Right renal cortex interstitium (tissue), 3 donors: ENCODE measurements at regions not wholly inside any gene's neighbourhood (a gene's known extent, or its start where the extent isn't known, plus 50 kb on each side); places are given as distances from the start of the nearest gene placed in this dataset.

Experiments used
- DNase-seq, 3 donors: peaks; one replicate each; pipeline ENCODE4 v3.0.0-alpha.2; 2013; ENCODE audit warnings: low read depth in 3 of 3, low spot score in 2 of 3

DNA sequence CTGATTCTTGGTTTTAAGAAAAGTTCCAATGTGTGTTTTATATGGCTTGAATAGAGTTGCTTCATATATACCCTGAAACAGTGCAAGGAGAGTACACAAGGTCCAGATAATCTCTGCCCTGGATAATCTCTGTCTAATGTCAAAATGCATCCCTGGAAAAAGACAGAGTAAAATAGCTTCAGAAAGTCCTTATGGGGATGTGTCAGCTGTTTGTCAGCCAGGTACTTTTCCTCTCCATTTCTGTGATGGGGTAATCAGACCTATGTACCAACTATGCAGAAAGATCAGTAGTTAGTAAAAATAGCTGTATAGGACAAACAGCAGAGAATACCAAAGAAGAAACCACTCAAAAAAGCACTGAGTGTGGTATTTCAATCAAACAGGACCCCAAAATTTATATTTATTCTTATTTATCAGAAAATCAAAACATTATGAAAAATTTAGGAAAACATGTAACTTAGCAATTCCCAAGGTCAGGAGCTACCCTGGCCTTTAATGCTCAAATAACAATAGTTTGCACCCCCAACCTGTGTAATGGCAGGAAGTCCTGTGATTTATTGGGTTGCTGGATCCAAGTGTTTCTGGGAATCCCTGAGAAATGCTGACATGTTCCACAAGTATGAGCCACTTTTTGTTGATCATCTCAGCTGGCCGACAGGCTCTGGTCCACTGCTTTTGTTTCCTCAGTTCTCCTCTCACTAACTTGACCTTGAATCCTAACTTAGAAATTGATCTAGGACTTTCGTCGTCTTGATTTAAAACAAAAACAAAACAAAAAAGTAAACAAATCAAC is 69.6 kb downstream of the MDH1 start:
- no peak for DNase-seq

DNA sequence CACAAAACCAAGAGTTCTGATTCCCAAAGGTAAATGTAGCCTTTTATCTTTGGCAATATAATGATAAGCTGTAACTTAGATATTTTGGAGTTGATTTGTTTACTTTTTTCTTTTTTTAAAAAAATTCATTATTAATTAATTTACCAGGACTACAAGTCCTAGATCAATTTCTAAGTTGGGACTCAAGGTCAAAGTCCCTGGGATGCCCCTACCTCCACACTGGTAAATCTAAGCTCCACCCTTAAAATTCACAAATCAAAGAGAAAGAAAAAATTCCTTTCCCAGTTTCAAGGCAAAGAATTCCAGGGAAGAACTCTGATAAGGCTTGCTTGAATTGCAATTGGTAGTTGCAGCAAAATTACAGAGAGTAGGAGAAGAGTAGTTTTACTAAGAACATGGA is 71.3 kb downstream of the MDH1 start:
- no peak for DNase-seq

DNA sequence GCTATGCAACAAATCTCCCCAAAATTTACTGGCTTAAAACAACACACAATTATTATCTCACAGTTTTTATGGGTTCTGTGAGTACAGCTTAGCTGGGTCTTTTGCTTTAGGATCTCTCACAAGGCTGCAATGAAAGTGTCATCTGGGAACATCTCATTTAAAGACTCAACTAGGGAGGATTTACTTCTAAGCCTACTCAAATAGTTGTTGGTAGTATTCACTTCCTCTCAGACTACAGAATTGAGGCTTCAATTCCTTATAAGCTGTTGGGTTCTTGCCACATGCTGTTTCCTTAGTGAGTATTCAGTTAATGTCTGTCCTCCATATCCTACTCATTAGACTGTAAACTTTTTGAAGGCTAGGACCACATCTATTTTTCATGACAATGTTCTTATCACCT is 72.3 kb downstream of the MDH1 start:
- no peak for DNase-seq

DNA sequence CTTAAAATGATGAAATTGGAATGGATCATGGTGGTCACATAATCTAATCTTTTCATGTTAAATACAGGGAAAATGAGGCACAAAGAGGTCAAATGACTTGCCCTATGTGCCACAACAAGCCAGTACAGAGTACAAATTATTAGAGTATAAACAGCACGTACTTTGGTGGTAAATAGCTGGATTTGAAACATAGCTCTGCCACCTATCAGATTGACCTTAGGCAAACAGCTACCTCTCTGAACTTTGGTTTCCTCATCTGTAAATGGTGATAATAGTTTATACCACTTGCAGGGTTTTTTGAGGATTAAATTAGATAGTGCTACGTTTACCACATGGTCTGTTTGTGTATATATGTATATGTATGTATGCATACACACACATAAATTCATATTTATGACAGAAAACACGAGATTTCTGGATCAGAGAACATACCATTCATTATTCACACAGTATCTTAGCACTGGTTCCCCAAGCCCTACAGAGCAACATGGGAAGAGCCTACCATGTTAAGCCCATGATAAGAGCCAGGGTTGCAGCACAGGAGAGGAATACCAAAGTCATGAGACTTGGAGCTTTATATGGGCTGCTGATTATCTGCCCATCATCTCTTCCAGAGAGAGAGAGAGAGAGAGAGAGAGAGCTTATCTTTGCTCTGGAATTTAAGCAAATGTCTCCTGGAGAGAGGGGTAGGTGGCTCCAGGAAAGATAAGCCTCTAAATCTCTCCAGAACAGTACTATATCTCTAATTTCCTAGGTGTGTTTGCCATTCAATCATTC is 73.5 kb downstream of the MDH1 start:
- DNase-seq = no peak

DNA sequence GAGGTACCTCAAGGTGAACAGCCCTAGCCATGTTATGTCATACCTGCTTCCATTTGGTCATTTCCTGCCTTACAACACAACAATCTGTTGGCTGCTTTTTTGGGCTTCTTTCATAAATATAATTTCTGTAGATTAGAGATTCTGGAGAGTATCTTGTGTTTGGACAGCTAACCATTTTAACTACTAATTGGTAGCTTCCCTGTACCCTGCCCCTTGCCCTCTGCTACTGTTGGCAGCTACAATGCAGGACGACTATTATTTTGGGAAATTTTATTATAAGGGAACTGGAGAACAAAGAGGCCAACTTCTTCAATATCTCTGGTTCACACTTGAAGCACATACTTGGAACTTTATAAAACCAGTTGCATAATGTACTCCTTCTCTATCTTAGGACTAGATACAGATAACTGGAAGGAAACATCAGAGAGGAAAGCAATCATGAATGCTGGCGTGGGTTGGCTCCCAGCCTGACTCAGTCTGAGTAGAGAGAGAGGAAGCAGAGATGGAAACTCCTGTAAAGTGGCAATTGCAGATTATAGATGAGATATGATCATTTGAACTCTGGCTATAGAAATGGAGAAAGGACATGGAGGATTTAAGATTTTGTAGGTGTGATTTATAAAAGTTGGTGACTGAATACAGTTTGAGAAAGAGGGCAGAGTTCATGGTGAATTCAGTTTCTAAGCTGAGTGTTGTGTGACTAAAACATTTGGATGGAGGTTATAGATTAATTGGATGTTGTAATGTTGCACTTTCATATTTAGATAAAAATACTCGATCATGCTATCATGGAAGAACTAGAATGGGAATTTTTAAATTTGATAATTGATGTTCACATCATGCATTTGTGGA is 74.5 kb downstream of the MDH1 start:
- DNase-seq = no peak

DNA sequence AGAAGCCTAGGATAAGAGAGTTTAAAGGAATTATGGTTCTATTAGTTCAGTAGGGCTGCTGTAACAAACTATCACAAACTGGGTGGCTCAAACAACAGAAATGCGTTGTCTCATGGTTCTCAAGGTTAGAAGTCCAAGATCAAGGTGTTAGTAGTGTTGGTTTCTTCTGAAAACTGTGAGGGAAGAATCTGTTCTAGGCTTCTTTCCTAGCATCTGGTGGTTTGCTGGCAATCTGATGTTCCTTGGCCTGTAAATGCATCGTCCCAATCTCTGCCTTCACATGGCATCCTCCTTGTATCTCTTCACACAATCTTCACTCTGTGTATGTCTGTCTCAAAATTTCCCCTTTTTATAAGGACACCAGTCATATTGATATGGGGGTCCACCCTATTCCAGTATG is 76.3 kb downstream of the MDH1 start:
- DNase-seq = no peak

DNA sequence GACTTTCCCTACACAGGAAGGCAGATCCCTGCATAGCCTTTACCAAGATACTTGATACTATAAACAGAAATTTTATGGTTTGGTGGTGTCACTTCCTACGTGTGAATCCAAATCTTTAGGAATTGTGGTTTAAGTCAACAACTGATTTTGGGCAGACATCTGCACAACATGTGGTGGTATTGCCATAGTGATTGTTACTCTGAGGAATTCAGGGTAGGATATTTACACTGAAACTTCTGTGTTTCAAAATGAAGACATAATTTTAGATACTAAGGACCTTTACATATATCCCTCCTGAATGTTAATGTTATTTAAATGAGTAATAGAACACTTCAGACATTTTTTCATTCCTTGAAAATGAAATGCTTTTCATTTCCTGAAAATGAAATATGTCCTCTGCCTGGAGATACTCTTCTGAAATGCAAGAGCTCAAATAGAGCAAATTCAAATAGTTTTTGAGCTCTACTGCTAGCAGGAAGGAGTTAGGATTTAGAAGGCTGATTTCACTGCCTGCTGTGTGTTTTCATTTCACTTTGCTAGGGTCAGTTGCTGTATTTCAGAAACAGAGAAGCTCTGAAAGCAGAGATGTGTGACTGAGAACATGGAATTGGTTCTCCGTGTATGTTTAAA is 77.2 kb downstream of the MDH1 start:
- DNase-seq = no peak

DNA sequence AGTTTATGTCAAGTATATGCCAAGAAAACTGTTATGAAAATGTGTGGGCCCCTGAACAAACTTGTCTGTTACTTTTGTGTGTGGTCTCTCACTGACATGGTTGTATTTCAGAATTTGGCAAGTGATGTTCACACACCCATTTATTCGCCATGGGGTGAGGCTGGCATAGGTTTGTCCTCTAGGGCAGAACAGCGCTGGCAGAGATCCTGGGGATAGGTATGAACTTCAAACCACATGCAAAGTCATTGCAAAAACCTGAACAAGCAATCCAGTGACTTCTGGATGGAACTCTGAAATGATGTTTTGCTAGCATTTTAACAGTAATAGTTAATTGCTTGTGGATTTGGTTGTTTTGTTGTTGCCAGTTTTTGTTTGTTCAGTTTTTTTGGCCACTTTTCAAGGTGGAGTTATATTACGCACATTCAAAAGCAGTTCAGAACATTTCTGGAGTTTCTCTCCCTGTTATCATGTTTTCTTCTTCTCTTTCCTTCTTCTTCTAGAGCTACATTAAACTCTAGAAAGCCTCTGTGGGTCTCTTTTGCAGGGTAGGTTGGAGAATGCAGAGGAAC is 78.5 kb downstream of the MDH1 start:
- DNase-seq = no peak

DNA sequence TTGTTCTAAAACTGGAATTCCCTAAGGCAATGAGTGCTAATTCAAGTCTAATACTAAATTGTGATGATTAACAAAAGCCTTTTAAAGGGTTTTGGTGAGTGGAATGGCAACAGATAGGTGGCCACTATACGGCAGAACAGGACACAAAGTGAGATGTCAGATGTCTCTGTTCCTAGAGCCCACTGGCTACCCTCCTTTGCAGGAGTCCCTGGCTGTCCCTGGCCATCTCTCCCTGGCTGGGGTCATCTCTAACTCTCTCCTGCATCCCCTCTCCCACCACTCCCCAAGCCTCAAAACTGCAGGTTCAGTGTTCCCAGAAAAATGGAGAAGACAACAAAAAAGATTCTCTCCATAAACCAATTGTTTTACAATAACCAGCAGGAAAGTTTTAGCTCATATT is 79.2 kb downstream of the MDH1 start:
- no peak for DNase-seq

DNA sequence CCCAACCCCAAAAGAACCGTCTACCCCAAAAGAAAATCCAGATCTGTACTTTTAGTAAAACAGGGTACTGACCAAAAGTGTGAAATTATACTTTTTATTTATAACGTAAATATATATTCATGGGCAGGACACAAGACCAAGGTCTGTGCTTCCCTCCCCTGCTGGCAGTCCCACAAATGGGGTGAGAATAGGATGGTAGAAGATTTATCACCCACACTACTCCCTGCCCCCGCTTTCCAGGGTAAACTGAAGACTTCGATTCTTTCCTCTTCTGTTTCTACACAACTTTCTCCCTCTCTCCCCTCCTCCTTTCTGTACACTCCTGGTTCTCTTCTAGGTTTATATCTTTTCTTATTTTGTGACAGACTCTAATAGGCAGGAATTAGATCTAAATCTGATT is 79.7 kb downstream of the MDH1 start:
- no peak for DNase-seq

DNA sequence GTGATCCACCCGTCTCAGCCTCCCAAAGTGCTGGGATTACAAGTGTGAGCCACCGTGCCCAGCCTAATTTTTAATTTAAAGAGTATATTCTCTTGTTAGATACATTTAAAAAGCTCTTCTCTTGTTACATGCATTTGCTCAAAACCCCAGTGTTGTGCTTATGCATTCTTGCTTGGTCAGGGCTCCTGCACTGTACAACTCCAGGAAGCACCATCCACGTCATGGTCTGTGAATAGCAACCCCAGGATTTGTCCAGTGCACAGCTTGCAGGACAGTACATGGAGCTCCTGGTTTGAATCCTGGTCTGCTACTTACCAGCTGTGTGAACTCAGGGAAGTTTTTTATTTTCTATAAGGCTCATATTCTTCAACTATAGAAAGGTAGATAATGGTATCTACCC is 80.8 kb downstream of the MDH1 start:
- DNase-seq = no peak

DNA sequence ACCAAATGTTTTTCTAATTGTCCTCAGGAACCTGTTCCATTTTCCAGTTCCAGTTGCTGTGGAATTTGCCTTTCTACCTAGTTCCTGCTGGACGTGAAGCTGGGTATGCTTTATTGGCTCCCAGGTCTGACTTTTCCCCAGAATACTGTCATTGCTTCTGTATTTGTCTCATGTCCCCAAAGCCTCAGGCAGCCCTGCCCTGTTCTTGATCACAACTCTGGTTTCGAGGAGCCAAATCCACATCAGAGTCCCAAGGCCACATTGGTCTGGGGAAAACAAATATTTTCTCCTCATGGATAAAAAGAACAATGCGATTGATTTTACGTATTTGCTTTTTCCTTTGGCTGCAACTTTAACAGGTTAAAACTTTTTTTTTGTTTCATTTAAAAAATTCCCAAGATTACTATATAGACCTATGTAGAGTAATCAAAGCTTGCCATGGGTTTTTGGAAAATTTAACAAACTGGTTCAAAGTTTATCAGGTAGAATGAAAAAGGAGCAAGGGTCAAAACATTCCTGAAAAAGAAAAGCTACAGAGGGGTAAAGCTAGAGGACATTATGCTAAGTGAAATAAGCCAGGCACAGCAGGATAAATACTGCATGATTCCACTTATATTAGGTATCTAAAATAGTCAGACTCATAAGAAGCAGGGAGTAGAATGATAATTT is 85.2 kb downstream of the MDH1 start:
- DNase-seq = no peak

DNA sequence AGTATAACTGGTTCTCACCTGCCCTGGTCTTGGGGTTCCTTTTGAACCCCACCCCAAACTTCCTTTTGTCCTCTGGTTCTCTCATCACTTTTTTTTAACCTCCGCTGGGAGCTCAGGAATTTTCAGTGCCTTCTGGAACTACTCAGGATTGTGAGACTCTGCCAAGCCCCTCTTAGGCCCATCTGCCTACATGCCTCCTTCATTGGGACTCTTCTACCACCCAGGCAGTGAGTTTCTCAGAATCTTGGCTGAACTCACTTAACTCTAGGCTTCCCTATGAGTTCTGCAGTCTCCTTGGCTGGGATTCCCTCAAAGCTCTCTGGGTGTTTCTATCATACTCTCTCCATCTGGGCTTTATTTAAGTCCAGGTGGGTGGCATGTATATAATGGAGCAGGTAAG is 86.3 kb downstream of the MDH1 start:
- no peak for DNase-seq

DNA sequence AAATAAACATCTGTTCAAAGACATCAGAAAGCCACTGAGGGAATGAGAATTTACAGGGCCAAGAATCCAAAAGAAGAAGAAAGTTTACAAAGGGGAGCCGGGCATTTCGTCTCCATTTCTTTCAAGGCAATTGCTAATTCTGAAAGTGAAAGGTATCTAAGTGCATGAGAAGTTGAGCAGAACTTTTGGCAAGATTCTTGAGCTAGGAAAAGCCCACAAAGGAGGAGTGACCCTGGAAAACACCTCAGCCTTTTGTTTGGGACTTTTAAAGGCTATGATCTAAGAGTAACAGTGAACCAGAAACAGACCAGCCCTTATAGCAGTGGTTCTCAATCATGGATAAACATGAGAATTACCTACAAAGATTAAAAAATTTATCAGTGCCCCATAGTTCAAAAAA is 87.4 kb downstream of the MDH1 start:
- DNase-seq = no peak

DNA sequence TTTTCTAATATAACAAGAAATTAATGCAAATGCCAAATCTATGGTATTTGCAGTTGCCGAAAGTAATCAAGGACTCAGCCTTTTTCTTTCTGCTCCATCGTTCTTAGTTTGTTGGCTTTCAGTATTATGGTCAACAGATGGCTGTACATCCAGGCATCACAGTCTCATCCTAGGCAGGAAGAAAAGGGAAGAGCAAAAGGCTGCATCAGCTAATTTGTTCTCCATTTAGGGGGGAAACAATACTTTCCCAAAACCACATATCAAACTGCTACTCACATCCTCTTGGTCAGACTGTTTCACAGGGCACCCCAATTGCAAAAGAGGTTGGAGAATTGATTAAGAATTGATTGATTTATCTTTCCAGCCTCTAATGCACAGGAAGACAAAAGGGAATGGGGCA is 89.3 kb downstream of the MDH1 start:
- DNase-seq = no peak

DNA sequence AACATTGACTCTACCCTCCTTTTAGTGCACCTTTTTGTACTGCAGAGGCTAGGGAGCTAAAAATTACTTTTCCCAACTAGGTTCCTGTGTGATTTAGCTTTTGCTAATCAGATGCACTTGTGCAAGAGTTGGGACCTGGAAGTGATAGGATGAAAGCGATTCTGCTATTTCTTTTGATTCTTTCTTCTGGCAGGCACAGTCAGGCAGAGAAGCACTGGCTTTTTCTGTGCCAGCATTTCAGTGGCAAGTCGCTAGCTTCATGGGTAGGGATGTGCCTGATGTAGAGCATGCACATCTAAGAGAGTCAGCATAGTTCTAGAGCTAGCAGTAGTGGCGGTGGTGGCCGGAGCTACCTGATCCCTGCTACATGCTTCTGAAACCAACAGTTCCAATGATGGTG is 89.8 kb downstream of the MDH1 start:
- no peak for DNase-seq

DNA sequence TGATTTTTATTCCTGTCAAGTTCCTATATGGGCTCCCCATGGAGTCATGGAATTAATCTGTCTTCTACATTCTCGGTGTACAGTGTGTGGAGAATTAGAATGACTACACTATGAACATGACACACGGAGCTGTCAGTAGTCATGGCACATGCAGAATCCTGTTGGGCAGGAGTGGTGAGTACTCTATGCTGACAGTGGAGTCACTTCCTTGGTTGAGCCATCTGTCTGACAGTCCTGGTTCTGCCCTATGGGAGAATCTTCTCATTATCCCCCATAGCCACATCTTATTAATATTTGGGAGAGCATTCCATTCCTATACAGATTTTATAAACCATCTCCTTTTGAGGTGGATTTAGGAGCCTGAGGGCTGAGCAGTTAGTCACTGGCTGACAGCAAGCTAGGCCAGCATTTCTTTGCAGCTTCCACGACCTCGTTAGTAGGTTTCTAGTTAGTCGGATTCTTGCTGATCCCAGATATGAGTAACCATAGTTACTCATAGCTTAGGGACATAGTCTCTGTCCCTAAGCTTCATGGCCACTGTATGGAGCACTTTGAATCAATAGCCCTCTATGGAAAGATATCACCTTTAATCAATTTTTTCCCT is 90.6 kb downstream of the MDH1 start:
- DNase-seq = no peak

DNA sequence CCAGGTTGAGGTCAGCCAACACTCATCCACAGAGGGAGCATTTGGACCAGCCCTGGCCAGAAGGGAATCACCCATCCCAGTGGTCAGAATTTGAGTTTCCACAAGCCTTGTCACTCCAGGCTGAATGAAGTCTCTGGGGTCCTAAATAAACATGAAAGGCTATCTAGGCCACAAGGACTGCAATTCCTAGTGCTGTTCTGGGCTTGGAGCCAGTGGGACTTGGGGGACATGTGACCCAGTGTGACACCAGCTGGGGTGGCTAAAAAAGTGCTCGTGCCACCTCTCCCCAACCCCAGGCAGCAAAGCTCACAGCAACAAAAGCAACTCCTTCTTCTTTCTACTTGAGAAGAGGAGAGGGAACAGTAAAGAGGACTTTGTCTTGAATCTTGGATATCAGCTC is 91.7 kb downstream of the MDH1 start:
- no peak for DNase-seq

DNA sequence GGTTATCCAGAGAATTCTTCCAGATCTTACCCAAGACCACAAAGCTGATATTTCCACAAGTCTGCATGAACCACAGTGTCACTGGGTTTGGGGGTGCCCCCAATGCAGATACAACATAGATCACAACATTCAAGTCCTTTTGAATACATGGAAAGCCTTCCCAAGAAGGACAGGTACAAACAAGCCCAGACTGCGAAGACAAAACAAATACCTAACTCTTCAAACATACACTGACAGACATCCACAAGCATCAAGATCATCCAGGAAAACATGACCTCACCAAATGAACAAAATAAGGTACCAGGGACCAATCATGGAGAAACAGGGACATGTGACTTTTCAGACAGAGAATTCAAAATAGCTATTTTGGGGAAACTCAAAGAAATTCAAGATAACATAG is 93.1 kb downstream of the MDH1 start:
- DNase-seq = no peak
